Activated CD4-positive, CD25-positive, alpha-beta regulatory T cell treated with anti-CD3 and anti-CD28 coated beads, Interleukin-2, amount 50 U/mL, for 24 hours (primary cell): ENCODE measurements at regions not wholly inside any gene's neighbourhood (a gene's known extent, or its start where the extent isn't known, plus 50 kb on each side); places are given as distances from the start of the nearest gene placed in this dataset.
"Not testable (repeated sequence)": the region's sequence is repeated elsewhere in the genome, so short reads cannot be mapped to it uniquely, and the experiment has no call there.

Experiments
- ATAC-seq, 2 donors: fragments of 150-1000 bp; cut with Tn5 transposase; one replicate each; pipeline ENCODE4 v1.10.0; 2021; ENCODE audit warnings: mild to moderate bottlenecking in 1 of 2, moderate library complexity in 1 of 2

- ATAC-seq = no peak
Observed at GRCh38 chr7:156022483-156023459, 210.5 kb upstream of the SHH start.

GRCh38 chr7:156021471-156021870, 209.2 kb upstream of the SHH start:
- no peak for ATAC-seq

GRCh38 chr7:156020566-156020965, 208.3 kb upstream of the SHH start:
- no peak for ATAC-seq

- no peak for ATAC-seq
Observed at GRCh38 chr7:156019776-156020565, 207.7 kb upstream of the SHH start.

- ATAC-seq = no peak
Observed at GRCh38 chr7:156019308-156019707, 207.0 kb upstream of the SHH start.

GRCh38 chr7:156017916-156018700, 205.8 kb upstream of the SHH start:
- no peak for ATAC-seq

- ATAC-seq = no peak
Observed at GRCh38 chr7:156017431-156017830, 205.2 kb upstream of the SHH start.

DNA sequence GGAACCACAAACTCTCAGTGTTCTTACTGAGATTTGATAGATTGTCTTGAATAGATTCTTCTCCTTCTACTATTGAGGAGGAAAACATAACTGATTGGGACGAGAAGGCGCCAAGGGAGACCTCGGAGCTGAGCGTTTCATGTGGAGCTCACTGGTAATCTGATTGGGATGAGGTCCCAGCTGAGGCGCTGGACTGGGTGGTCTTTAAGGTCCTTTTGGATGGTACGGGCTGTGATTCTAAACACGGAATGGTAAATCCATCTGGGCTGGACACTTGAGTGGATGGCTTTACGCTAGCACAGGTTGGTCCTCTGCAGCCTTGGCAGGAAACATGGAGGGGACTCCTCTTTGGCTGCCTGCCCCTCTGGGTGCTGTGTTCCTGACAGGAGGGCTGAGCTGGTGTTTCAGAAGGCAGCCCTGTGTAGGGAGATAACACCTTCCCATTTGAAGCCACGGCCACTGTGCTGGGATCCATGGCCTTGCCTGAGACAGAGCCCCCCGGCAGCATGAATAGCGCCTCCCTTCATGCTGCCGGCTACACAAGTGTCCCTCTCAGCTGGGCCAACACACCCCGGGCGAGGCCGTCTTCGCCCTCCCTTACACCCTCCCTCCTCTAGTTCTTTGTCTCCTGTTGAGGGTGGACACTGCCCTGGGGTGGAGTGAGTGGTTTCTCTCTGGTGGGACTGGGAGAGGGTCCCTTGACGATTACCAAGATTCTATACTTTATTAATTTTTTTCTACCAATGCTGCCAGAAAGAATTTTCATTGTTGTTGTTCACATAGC, 203.2 kb upstream of the SHH start:
- ATAC-seq = no peak

- ATAC-seq = no peak
Observed at GRCh38 chr7:156014808-156015207, 202.5 kb upstream of the SHH start.

DNA sequence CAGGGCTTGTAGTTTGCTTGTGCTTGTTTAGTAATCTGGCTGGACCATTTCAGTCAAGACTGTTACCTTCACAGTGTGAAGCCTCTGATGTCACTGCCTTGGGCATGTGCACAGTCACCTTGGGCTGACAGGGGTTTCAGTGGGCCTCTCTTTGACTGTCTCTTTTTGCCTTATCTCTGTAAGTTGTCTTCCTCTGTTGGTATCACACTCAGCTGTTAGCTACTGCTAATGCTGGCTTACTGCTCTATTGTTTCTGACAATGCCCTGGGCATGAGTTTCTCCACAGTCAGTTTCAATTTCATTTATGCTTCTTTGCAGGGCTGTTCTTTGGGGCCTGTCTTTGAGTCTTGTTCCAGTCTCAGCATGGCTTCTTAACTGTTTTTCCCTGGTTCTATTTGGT, 201.9 kb upstream of the SHH start:
- no peak for ATAC-seq

DNA sequence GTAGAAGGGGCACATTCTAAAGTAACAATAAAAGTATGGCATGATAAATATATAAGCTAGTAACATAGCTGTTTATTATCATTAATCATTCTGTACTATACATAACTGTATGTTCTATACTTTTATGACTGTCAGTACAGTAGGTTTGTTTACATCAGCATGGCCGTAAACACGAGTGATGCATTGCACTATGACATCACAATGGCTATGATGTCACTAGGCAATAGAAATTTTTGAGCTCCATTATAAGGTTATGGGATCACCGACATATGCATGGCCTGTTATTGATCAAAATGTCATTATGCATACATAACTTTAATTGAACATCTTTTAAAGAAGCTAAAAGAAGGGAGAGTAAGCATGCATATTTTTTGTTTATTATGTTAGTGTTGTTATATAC, 200.1 kb upstream of the SHH start:
- no peak for ATAC-seq

DNA sequence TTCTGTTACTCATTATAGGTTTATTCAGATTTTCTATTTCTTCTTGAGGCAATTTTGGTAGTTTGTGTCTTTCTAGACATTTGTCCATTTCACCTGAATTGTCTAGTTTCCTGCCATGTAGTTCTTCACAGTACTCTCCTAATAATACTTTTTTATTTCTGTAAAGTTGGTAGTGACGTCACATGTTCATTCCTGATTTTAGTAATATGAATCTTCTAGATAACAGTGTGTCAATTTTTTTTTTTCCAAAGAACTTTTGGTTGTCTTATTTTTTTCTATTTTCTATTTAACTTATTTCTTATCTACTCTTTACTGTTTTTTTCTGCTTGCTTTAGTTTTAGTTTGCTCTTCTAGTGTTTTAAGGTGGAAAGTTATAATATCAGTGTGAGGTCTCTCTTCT, 197.3 kb upstream of the SHH start:
- no peak for ATAC-seq

GRCh38 chr7:156006876-156007275, 194.6 kb upstream of the SHH start:
- ATAC-seq = not testable (repeated sequence)

DNA sequence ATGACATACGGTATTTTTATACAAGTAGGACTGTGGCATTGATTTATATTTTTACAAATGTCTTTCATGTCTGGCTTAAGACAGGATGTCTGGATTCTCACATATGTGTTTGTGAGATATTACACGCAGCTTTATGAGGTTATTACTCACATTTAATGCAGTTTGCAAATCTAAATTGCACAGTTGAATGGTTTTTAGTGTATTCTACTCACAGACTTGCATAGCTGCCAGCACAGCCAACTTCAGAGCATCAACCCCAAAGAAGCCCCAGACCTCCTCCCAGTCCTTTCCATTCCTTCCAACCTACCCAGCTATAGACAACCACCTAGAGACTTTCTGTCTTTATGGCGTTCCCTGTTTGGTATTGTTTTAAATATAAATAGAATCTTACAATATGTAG, 193.8 kb upstream of the SHH start:
- ATAC-seq = no peak

DNA sequence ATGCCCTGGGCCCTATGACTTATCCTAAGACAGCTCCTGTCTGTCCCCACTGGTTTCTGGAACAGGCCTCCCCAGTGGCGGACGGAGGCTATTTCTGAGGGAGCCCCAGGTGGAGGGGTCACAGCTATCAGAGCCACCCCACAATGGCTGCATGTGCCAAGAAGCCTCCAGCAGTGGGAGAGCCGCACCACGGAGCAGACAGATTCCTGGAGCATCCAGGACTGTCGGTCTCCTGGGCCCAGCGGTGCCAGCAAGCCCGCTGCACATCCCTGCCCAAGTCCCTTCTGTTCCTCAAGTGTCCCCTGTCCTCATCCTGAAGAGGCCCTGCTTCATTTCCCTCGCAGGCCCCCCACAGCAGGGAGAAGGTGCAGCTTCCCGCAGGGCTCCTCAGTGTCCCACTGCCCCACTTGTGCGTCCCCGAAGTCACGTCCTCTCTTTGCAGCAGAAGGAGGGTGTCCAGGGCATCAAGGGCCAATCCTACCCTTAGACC, 193.0 kb upstream of the SHH start:
- ATAC-seq = no peak

DNA sequence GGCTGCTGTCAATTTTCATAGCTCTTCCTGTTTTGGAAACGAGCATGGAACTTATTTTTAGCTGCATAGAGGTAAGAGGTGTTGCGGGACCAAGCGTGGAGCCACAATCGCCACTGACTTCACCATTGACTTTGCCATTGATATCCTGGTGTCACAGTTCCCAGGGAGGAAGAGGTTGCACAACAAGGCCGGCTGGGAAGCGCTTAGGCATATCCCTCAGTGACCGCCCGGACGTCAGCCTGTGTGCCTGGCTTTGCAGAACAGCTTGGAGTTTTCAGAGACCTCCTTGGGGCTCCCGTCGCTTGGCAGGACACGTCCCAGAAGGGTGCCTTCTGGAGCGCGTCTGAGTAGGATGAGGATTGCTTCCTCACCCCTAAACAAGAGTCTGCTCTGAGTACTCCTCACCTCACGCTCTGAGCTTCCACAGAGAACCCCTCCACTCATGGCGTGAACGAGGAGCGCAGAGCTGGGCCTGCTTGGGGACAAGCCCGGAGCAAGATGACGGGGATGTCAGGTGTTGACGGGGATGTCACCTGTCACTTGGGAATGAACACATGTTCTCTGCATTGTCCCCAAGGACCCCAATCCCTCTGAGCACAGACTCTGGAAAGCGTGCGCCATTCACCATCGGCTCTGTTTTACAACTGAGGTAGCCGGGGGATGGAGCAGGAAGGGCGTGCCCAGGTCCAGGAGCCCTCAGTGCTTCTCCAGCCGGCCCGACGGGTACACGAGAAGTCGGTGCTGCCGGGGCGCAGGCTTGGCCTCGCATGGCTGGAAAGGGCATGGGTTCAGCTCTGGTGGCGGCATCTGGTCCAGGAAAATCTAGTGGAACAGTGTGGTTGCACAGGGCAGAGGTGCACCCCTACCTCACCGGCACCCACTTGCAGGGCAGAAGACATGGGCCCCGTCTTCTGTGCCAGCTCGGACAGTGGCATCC, 192.3 kb upstream of the SHH start:
- ATAC-seq = no peak

GRCh38 chr7:156003220-156004162, 191.2 kb upstream of the SHH start:
- no peak for ATAC-seq

- ATAC-seq = no peak
Observed at GRCh38 chr7:156002362-156003066, 190.3 kb upstream of the SHH start.
